SK-N-SH treated with all-trans-retinoic acid at 6 μM for 48 hours (cell line): ENCODE measurements at regions not wholly inside any gene's neighbourhood (a gene's known extent, or its start where the extent isn't known, plus 50 kb on each side); places are given as distances from the start of the nearest gene placed in this dataset.

ENCODE experiments used
- ARNTL ChIP-seq: fragments of 450-650 bp; formaldehyde crosslinking; IDR thresholded peaks from 2 replicates; pipeline ENCODE4 v1.5.0; 2020; ENCODE audit warnings: low read depth, mild to moderate bottlenecking, moderate library complexity, borderline replicate concordance
- BACH2 ChIP-seq: fragments of 250-450 bp; sonication (Bioruptor Pico); IDR thresholded peaks from 2 replicates; pipeline ENCODE4 v1.9.0; 2021; ENCODE audit warnings: mild to moderate bottlenecking, borderline replicate concordance
- CREB5 ChIP-seq: fragments of 250-450 bp; sonication (Bioruptor Pico); IDR thresholded peaks from 2 replicates; pipeline ENCODE4 v1.5.1; 2020; ENCODE audit warnings: low read depth, mild to moderate bottlenecking, moderate library complexity
- CSRNP3 ChIP-seq: fragments of 250-450 bp; sonication (Bioruptor Pico); IDR thresholded peaks from 2 replicates; pipeline ENCODE4 v1.5.1; 2021; ENCODE audit warnings: mild to moderate bottlenecking, moderate library complexity
- ESRRG ChIP-seq: fragments of 250-450 bp; sonication (Bioruptor Pico); IDR thresholded peaks from 2 replicates; pipeline ENCODE4 v1.6.1; 2021; ENCODE audit warnings: mild to moderate bottlenecking
- GLIS3 ChIP-seq: fragments of 250-450 bp; sonication (Bioruptor Pico); IDR thresholded peaks from 2 replicates; pipeline ENCODE4 v1.5.0; 2020; ENCODE audit warnings: mild to moderate bottlenecking, moderate library complexity
- OSR1 ChIP-seq: fragments of 250-450 bp; sonication (Bioruptor Pico); IDR thresholded peaks from 2 replicates; pipeline ENCODE4 v1.8.0; 2022; ENCODE audit warnings: moderate library complexity, mild to moderate bottlenecking, inconsistent platforms
- PATZ1 ChIP-seq: fragments of 250-450 bp; sonication (Bioruptor Pico); IDR thresholded peaks from 2 replicates; pipeline ENCODE4 v1.8.0; 2020; ENCODE audit warnings: mild to moderate bottlenecking, moderate library complexity, borderline replicate concordance
- POU6F1 ChIP-seq: fragments of 250-450 bp; sonication (Bioruptor Pico); IDR thresholded peaks from 2 replicates; pipeline ENCODE4 v1.8.0; 2021; ENCODE audit warnings: low read depth, mild to moderate bottlenecking, moderate library complexity, borderline replicate concordance
- TCF4 ChIP-seq: fragments of 250-450 bp; sonication (Bioruptor Pico); IDR thresholded peaks from 2 replicates; pipeline ENCODE4 v1.8.0; 2021; ENCODE audit warnings: mild to moderate bottlenecking, moderate library complexity, borderline replicate concordance
- TOX ChIP-seq: fragments of 250-450 bp; sonication (Bioruptor Pico); IDR thresholded peaks from 2 replicates; pipeline ENCODE4 v1.8.0; 2021; ENCODE audit warnings: mild to moderate bottlenecking, moderate library complexity, borderline replicate concordance
- ZC3H10 ChIP-seq: fragments of 250-450 bp; sonication (Bioruptor Pico); IDR thresholded peaks from 2 replicates; pipeline ENCODE4 v1.5.1; 2021; ENCODE audit warnings: mild to moderate bottlenecking, moderate library complexity
- ZFP30 ChIP-seq: fragments of 450-650 bp; formaldehyde crosslinking; IDR thresholded peaks from 2 replicates; pipeline ENCODE4 v1.5.0; 2022; ENCODE audit warnings: mild to moderate bottlenecking, moderate library complexity
- ZNF8 ChIP-seq: fragments of 450-650 bp; formaldehyde crosslinking; IDR thresholded peaks from 2 replicates; pipeline ENCODE4 v1.5.0; 2020; ENCODE audit warnings: mild to moderate bottlenecking, moderate library complexity

- TF ChIP-seq TCF4 (CRISPR knock-in tag), result no peak
- no peak for TF ChIP-seq ESRRG (CRISPR knock-in tag)
- TF ChIP-seq PATZ1 (CRISPR knock-in tag), result no peak
- no peak for TF ChIP-seq CSRNP3 (CRISPR knock-in tag)
- no peak for TF ChIP-seq ZFP30 (CRISPR knock-in tag)
- TF ChIP-seq BACH2, result no peak
- TF ChIP-seq POU6F1 (CRISPR knock-in tag), result no peak
- no peak for TF ChIP-seq CREB5 (CRISPR knock-in tag)
- no peak for TF ChIP-seq ZC3H10
- no peak for TF ChIP-seq ZNF8 (CRISPR knock-in tag)
- no peak for TF ChIP-seq ARNTL (CRISPR knock-in tag)
- no peak for TF ChIP-seq OSR1
- TF ChIP-seq TOX (CRISPR knock-in tag), result no peak
- no peak for TF ChIP-seq GLIS3 (CRISPR knock-in tag)
Observed at GRCh38 chr5:3024126-3024525, 272.6 kb upstream of the IRX2 start.
